ENCODE measurements at regions not wholly inside any gene's neighbourhood (a gene's known extent, or its start where the extent isn't known, plus 50 kb on each side); places are given as distances from the start of the nearest gene placed in this dataset.

DNA sequence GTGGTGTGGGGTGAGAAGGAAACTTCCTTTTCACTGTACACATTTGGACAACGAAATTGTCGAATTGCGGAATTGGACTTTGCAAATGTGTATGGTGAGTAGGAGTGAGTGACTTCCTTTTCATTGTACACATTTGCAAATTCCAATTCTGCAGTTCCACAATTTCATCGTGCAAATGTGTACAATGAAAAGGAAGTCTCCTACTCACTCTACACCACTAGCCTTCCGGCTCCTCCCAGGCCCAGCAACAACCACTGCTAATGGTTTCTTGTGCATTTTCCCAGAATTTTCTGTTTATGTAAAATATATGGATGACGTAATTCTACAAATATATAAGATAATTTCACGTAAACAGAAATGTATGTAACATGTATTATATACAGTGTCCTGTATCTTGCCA lies 118.5 kb downstream of the ARL4A start:
- TF ChIP-seq, protein P1, sequence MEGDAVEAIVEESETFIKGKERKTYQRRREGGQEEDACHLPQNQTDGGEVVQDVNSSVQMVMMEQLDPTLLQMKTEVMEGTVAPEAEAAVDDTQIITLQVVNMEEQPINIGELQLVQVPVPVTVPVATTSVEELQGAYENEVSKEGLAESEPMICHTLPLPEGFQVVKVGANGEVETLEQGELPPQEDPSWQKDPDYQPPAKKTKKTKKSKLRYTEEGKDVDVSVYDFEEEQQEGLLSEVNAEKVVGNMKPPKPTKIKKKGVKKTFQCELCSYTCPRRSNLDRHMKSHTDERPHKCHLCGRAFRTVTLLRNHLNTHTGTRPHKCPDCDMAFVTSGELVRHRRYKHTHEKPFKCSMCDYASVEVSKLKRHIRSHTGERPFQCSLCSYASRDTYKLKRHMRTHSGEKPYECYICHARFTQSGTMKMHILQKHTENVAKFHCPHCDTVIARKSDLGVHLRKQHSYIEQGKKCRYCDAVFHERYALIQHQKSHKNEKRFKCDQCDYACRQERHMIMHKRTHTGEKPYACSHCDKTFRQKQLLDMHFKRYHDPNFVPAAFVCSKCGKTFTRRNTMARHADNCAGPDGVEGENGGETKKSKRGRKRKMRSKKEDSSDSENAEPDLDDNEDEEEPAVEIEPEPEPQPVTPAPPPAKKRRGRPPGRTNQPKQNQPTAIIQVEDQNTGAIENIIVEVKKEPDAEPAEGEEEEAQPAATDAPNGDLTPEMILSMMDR (IDR thresholded peaks at IDR 0.05), result no peak
- TF ChIP-seq POLR2A (IDR thresholded peaks at IDR 0.05), result no peak
